Parathyroid adenoma (tissue), 2 donors: ENCODE measurements at regions not wholly inside any gene's neighbourhood (a gene's known extent, or its start where the extent isn't known, plus 50 kb on each side); places are given as distances from the start of the nearest gene placed in this dataset.

ENCODE experiments used
- H2AFZ ChIP-seq: fragments of 300-600 bp; sonication (generic); one replicate; pipeline ENCODE4 v1.7.0; 2017; ENCODE audit warnings: antibody characterized with exemption, mild to moderate bottlenecking
- H3K27ac ChIP-seq: fragments of 300-600 bp; sonication (generic); one replicate; pipeline ENCODE4 v1.7.0; 2017
- H3K27me3 ChIP-seq: fragments of 300-600 bp; sonication (generic); one replicate; pipeline ENCODE4 v1.7.0; 2017; ENCODE audit warnings: low read length; ENCODE audit not compliant: control insufficient read depth, insufficient read depth
- H3K36me3 ChIP-seq: fragments of 300-600 bp; sonication (generic); one replicate; pipeline ENCODE4 v1.7.0; 2017; ENCODE audit warnings: low read length; ENCODE audit not compliant: control insufficient read depth, insufficient read depth
- H3K4me1 ChIP-seq: fragments of 300-600 bp; sonication (generic); one replicate; pipeline ENCODE4 v1.7.0; 2017; ENCODE audit warnings: control low read depth
- H3K4me2 ChIP-seq: fragments of 300-600 bp; sonication (generic); one replicate; pipeline ENCODE4 v1.7.0; 2017; ENCODE audit warnings: low read length
- H3K4me3 ChIP-seq: fragments of 300-600 bp; sonication (generic); one replicate; pipeline ENCODE4 v1.7.0; 2017; ENCODE audit warnings: low read depth, low read length
- H3K79me2 ChIP-seq: fragments of 300-600 bp; sonication (generic); one replicate; pipeline ENCODE4 v1.7.0; 2017; ENCODE audit warnings: control low read depth
- H3K9ac ChIP-seq: fragments of 300-600 bp; sonication (generic); one replicate; pipeline ENCODE4 v1.7.0; 2017; ENCODE audit warnings: mild to moderate bottlenecking
- H3K9me3 ChIP-seq: fragments of 300-600 bp; sonication (generic); one replicate; pipeline ENCODE4 v1.7.0; 2017; ENCODE audit warnings: low read length; ENCODE audit not compliant: control insufficient read depth
- TF ChIP-seq, protein P1 (sequence below): fragments of 300-600 bp; sonication (generic); IDR thresholded peaks from one replicate; pipeline ENCODE4 v1.7.0; 2017; ENCODE audit warnings: antibody characterized with exemption, mild to moderate bottlenecking
- donor health status: primary hyperparathyroidism.

DNA sequence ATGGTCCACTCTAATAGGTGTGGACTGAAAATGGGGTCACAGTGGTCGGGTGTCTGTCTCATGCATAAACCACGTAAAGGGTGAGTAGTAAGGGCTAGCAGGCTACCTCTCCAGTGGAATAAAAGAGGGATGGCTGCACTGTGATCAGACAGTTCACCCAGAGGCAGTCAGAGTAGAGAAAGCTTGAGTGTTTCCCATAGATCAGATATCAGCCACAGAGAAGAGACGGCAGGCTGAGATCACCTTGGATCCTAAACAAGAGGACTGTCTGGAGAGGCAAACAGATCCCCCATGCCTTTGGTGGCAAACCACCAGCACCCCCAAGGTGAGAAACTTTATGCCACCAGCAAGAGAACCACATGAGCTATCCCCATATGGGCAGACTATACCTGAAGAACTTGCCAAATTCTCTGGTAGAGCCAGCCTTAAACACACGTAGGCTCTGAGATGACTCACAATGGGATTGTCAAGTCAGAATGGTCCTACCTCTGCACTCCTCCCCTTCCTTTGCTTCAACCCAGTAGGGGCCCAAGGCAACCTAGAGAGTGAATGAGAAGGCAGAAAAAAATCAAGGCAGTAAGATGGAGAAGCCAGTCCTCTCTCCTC is 205.2 kb upstream of the MAP3K1 start:
- no peak overlapping the region for H3K4me3 ChIP-seq
- TF ChIP-seq, protein P1, sequence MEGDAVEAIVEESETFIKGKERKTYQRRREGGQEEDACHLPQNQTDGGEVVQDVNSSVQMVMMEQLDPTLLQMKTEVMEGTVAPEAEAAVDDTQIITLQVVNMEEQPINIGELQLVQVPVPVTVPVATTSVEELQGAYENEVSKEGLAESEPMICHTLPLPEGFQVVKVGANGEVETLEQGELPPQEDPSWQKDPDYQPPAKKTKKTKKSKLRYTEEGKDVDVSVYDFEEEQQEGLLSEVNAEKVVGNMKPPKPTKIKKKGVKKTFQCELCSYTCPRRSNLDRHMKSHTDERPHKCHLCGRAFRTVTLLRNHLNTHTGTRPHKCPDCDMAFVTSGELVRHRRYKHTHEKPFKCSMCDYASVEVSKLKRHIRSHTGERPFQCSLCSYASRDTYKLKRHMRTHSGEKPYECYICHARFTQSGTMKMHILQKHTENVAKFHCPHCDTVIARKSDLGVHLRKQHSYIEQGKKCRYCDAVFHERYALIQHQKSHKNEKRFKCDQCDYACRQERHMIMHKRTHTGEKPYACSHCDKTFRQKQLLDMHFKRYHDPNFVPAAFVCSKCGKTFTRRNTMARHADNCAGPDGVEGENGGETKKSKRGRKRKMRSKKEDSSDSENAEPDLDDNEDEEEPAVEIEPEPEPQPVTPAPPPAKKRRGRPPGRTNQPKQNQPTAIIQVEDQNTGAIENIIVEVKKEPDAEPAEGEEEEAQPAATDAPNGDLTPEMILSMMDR, result no peak
- no peak overlapping the region for H3K4me2 ChIP-seq
- H3K79me2 ChIP-seq, result no peaks in the 10 kb centered on the region
- H3K9ac ChIP-seq, result no peak overlapping the region
- H2AFZ ChIP-seq, result no peak overlapping the region
- H3K9me3 ChIP-seq, result no peaks in the 10 kb centered on the region
- H3K27me3 ChIP-seq, result no peaks in the 10 kb centered on the region
- peaks cover 5% of the 10 kb centered on the region for H3K4me1 ChIP-seq
- no peak overlapping the region for H3K27ac ChIP-seq
- no peaks in the 10 kb centered on the region for H3K36me3 ChIP-seq

DNA sequence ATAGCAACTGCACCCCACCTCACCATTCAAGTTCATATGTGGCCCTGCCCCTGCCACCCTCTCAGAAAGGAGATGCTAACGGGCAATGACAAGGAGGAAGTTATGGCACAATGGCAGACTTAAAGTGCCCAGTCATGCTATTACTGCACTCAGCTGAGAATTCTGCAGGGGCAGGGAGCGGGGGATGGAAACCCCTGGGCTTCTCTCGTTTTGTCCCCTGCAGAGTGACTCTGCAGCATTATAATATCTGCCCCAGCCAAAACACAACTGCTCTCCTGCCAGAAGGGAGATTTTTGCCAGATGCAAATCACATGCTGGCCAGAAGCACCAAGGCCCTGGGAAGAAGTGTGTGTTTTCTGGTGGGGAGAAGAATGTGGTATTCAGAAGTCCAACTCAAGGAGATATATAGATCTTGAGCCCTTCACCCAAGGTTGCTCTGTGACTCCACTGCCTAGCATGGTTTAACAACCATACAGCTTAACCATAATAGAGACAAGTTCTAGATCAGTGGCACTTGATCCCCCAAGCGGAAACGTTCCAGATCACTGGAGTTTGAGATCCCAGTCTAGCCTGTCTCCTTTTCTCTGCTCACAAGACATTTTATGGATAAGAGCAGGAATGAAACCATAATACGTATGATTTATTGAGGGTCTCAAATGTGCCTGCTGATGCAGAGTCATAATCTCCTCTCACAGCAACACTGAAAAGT is 207.0 kb upstream of the MAP3K1 start:
- Histone ChIP-seq H3K27ac (no peak overlapping the region), H2AFZ (no peak overlapping the region), H3K4me3 (no peak overlapping the region), H3K4me2 (no peak overlapping the region), H3K4me1 (peaks cover 5% of the 10 kb centered on the region), H3K79me2 (no peaks in the 10 kb centered on the region), H3K27me3 (no peaks in the 10 kb centered on the region), H3K9me3 (no peaks in the 10 kb centered on the region), H3K36me3 (no peaks in the 10 kb centered on the region), H3K9ac (no peak overlapping the region)
- TF ChIP-seq, protein P1, result no peak

DNA sequence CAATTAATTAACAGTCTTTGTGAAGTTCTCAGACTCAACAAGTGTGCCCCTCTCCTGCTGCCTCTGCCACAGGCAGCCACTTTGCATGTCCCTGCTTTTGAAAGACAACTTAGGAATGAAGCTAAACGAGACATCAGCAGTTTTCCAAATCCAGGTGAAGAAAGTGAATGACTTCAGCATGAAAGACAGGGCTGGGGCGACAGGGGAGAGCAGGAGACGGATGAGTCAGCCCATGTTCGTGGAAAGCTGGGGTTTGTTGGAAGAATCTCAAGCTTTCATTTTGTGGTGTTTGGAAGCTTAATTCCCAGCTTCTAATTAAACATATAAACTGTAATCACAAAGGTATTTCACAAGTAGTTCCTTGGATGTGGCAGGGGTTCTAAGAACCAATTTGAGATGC is 207.8 kb upstream of the MAP3K1 start:
- Histone ChIP-seq H2AFZ (no peak overlapping the region), H3K79me2 (no peaks in the 10 kb centered on the region), H3K4me3 (no peak overlapping the region), H3K9ac (no peak overlapping the region), H3K27ac (no peak overlapping the region), H3K9me3 (no peaks in the 10 kb centered on the region), H3K4me2 (no peak overlapping the region), H3K27me3 (no peaks in the 10 kb centered on the region), H3K4me1 (peaks cover 5% of the 10 kb centered on the region), H3K36me3 (no peaks in the 10 kb centered on the region)
- TF ChIP-seq, protein P1, result no peak

DNA sequence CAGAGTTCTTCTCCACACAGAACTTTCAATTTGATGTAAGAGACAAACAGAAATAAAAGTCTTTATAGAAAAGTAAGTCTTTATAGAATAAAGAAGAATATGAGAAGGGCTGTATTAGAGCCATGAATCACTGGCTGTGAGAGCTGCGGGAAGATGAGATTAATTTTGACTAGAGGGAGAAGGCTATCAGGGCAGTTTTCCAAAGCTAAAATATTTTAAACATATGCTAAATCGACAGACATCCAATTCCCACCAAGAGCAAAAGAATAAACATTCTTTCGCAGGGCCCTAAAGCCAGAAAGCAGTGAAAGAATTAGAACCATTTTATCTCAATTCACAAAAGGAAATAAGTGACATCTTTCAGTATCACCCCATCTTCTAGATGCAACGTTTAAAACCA is 208.3 kb upstream of the MAP3K1 start:
- H3K27ac ChIP-seq, result no peak overlapping the region
- no peak overlapping the region for H3K9ac ChIP-seq

More for the DNA sequence above, 208.3 kb upstream of the MAP3K1 start:
- no peak overlapping the region for H3K4me3 ChIP-seq
- TF ChIP-seq, protein P1, result no peak
- H3K36me3 ChIP-seq, result no peaks in the 10 kb centered on the region
- H3K27me3 ChIP-seq, result no peaks in the 10 kb centered on the region
- no peaks in the 10 kb centered on the region for H3K79me2 ChIP-seq
- no peaks in the 10 kb centered on the region for H3K9me3 ChIP-seq
- peaks cover 5% of the 10 kb centered on the region for H3K4me1 ChIP-seq
- no peak overlapping the region for H3K4me2 ChIP-seq
- H2AFZ ChIP-seq, result no peak overlapping the region
